Astrocyte (in vitro differentiated cells and primary cell): ENCODE measurements at regions not wholly inside any gene's neighbourhood (a gene's known extent, or its start where the extent isn't known, plus 50 kb on each side); places are given as distances from the start of the nearest gene placed in this dataset.

Source experiments
- EZH2 ChIP-seq: IDR thresholded peaks from 2 replicates; pipeline ENCODE4 v1.6.1; 2012; ENCODE audit warnings: mild to moderate bottlenecking, low read length, inconsistent platforms; ENCODE audit not compliant: insufficient read depth
- TF ChIP-seq, protein P1 (sequence below): IDR thresholded peaks from 2 replicates; pipeline ENCODE4 v1.5.1; 2011; ENCODE audit warnings: low read depth, mild to moderate bottlenecking, inconsistent platforms, low read length, moderate library complexity; ENCODE audit not compliant: insufficient read depth

DNA sequence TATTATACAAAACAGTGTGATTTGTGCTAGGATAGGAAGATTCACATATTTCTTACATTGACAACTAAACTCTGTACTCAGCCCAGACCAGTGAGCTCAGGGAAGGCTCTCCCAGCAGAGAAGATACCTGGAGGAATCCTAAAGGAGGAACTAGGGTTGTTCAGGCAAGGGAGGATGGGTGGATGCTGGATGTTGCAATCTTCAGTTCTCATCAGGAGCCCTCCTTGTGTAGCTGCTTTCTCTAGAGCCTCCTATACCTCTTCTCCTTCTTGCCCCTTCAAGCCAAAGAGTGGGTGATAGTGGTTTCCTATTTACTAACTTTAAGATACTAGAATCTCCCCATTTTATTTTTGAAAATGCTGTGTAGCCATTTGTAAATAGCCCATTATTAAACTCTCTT lies 117.3 kb downstream of the NKX6-1 start:
- TF ChIP-seq, protein P1, sequence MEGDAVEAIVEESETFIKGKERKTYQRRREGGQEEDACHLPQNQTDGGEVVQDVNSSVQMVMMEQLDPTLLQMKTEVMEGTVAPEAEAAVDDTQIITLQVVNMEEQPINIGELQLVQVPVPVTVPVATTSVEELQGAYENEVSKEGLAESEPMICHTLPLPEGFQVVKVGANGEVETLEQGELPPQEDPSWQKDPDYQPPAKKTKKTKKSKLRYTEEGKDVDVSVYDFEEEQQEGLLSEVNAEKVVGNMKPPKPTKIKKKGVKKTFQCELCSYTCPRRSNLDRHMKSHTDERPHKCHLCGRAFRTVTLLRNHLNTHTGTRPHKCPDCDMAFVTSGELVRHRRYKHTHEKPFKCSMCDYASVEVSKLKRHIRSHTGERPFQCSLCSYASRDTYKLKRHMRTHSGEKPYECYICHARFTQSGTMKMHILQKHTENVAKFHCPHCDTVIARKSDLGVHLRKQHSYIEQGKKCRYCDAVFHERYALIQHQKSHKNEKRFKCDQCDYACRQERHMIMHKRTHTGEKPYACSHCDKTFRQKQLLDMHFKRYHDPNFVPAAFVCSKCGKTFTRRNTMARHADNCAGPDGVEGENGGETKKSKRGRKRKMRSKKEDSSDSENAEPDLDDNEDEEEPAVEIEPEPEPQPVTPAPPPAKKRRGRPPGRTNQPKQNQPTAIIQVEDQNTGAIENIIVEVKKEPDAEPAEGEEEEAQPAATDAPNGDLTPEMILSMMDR = no peak
- TF ChIP-seq EZH2 = no peak
